H1 (cell line): ENCODE measurements at regions not wholly inside any gene's neighbourhood (a gene's known extent, or its start where the extent isn't known, plus 50 kb on each side); places are given as distances from the start of the nearest gene placed in this dataset.
A peak's percentile ranks its signal among the peaks of the same experiment; 100 is the strongest.

Experiments used
- CTCF ChIA-PET: fragments of 300-600 bp; sonication (Branson Sonifier 250); formaldehyde crosslinking; loops from one replicate; lab custom pipeline; 2021; ENCODE audit not compliant: partially characterized antibody; lab: Charles Lee
- POLR2A ChIA-PET: fragments of 300-600 bp; sonication (Branson Sonifier 250); formaldehyde crosslinking; loops from one replicate; lab custom pipeline; 2021; ENCODE audit warnings: inconsistent platforms; ENCODE audit not compliant: partially characterized antibody; lab: Charles Lee
- DNase-seq, 2 experiments: peaks; one replicate each; pipeline versions ENCODE4 v3.0.0 to v3.0.0-alpha.2; 2010 to 2022; ENCODE audit warnings: low spot score in 2 of 2, low read depth in 1 of 2, mixed read lengths in 1 of 2
- FAIRE-seq: peaks from 2 replicates; lab custom pipeline; 2011; peaks lifted over from hg19 to GRCh38; lab: Jason Lieb, UNC
- H2AFZ ChIP-seq: 2 replicates; pipeline ENCODE4 v1.8.1; 2012; ENCODE audit warnings: low read length, inconsistent platforms
- H2AK5ac ChIP-seq: 2 replicates; pipeline ENCODE4 v1.6.1; 2013; ENCODE audit warnings: low read depth, low read length
- H2BK120ac ChIP-seq: replicated peaks from 2 replicates; pipeline ENCODE3; 2013; ENCODE audit warnings: low read depth, low read length, inconsistent platforms
- H2BK12ac ChIP-seq: 2 replicates; pipeline ENCODE4 v1.6.1; 2013; ENCODE audit warnings: low read depth, low read length
- H2BK15ac ChIP-seq: 2 replicates; pipeline ENCODE4 v1.6.1; 2013; ENCODE audit warnings: low read length
- H2BK20ac ChIP-seq: 2 replicates; pipeline ENCODE4 v1.6.1; 2013; ENCODE audit warnings: low read length
- H2BK5ac ChIP-seq: 2 replicates; pipeline ENCODE4 v1.6.1; 2013; ENCODE audit warnings: low read depth, low read length
- H3K14ac ChIP-seq: 2 replicates; pipeline ENCODE4 v1.6.1; 2013; ENCODE audit warnings: inconsistent platforms; ENCODE audit not compliant: insufficient read length
- H3K18ac ChIP-seq: 2 replicates; pipeline ENCODE4 v1.6.1; 2013; ENCODE audit warnings: low read length; ENCODE audit errors: extremely low read depth
- H3K23ac ChIP-seq: 2 replicates; pipeline ENCODE4 v1.6.1; 2013; ENCODE audit warnings: inconsistent platforms; ENCODE audit not compliant: insufficient read length
- H3K23me2 ChIP-seq: 2 replicates; pipeline ENCODE4 v1.6.1; 2013; ENCODE audit warnings: low read depth, low read length
- H3K27ac ChIP-seq: 2 replicates; pipeline ENCODE4 v1.6.1; 2011; ENCODE audit warnings: low read depth, low read length, inconsistent platforms
- H3K27me3 ChIP-seq, 4 experiments: replicated peaks in 1 of 4; 1 replicate in 1 of 4; 2 replicates in 3 of 4; pipeline versions ENCODE4 v1.6.1 to v1.8.1; 2011 to 2013; ENCODE audit warnings: low read length in 3 of 4, mild to moderate bottlenecking in 3 of 4, inconsistent platforms in 2 of 4, mixed read lengths in 2 of 4, moderate library complexity in 1 of 4; ENCODE audit not compliant: control insufficient read depth in 3 of 4, insufficient read depth in 3 of 4; ENCODE audit errors: extremely low read depth in 1 of 4
- H3K36me3 ChIP-seq, 4 experiments: 2 replicates each; pipeline versions ENCODE4 v1.6.1 to v1.8.1; 2011 to 2013; ENCODE audit warnings: mild to moderate bottlenecking in 4 of 4, low read length in 3 of 4, moderate library complexity in 2 of 4, control low read depth in 1 of 4, inconsistent platforms in 1 of 4; ENCODE audit not compliant: insufficient read depth in 4 of 4, control insufficient read depth in 2 of 4
- H3K4ac ChIP-seq: replicated peaks from 2 replicates; pipeline ENCODE3; 2013; ENCODE audit warnings: low read length, low read depth, mixed read lengths, inconsistent platforms; ENCODE audit not compliant: insufficient read length
- H3K4me1 ChIP-seq, 4 experiments: replicated peaks in 1 of 4; 1 replicate in 1 of 4; 2 replicates in 3 of 4; pipeline versions ENCODE4 v1.6.1 to v1.8.1; 2011 to 2013; ENCODE audit warnings: low read length in 3 of 4, inconsistent platforms in 2 of 4, mixed read lengths in 1 of 4; ENCODE audit not compliant: insufficient read depth in 4 of 4, control insufficient read depth in 3 of 4
- H3K4me2 ChIP-seq, 2 experiments: 2 replicates each; pipeline versions ENCODE4 v1.6.1 to v1.8.1; 2011 to 2013; ENCODE audit warnings: low read depth in 2 of 2, low read length in 2 of 2, control low read depth in 1 of 2, inconsistent platforms in 1 of 2, mild to moderate bottlenecking in 1 of 2; ENCODE audit not compliant: insufficient read depth in 1 of 2
- H3K4me3 ChIP-seq, 4 experiments: fragments of 200-600, 300-600 bp in 1 of 4; sonication (generic), shearing (Covaris generic), sonication (Bioruptor Twin) in 1 of 4; 2 replicates each; pipeline versions ENCODE4 v1.5.1 to v1.8.1; 2011 to 2016; ENCODE audit warnings: low read length in 4 of 4, low read depth in 3 of 4, control low read depth in 2 of 4, inconsistent platforms in 2 of 4, mild to moderate bottlenecking in 2 of 4, mixed read lengths in 1 of 4, moderate library complexity in 1 of 4; ENCODE audit not compliant: insufficient read depth in 2 of 4; ENCODE audit errors: extremely low read depth in 1 of 4
- H3K56ac ChIP-seq: replicated peaks from 2 replicates; pipeline ENCODE3; 2013; ENCODE audit warnings: low read depth, mild to moderate bottlenecking, mixed read lengths, low read length, inconsistent platforms; ENCODE audit not compliant: insufficient read length
- H3K79me1 ChIP-seq: 2 replicates; pipeline ENCODE4 v1.6.1; 2013; ENCODE audit warnings: low read depth, low read length, control low read depth
- H3K79me2 ChIP-seq, 2 experiments: 2 replicates each; pipeline versions ENCODE4 v1.6.1 to v1.8.1; 2012 to 2013; ENCODE audit warnings: low read length in 2 of 2, mild to moderate bottlenecking in 2 of 2, inconsistent platforms in 1 of 2; ENCODE audit not compliant: insufficient read depth in 2 of 2, control insufficient read depth in 1 of 2
- H3K9ac ChIP-seq, 4 experiments: replicated peaks in 1 of 4; 1 replicate in 1 of 4; 2 replicates in 3 of 4; pipeline versions ENCODE4 v1.6.1 to v1.8.1; 2011 to 2013; ENCODE audit warnings: low read depth in 3 of 4, low read length in 3 of 4, control low read depth in 2 of 4, mild to moderate bottlenecking in 2 of 4, moderate library complexity in 2 of 4, inconsistent platforms in 1 of 4; ENCODE audit errors: extremely low read depth in 1 of 4
- H3K9me3 ChIP-seq, 2 experiments: 2 replicates each; pipeline versions ENCODE4 v1.6.1 to v1.8.1; 2012 to 2013; ENCODE audit warnings: mild to moderate bottlenecking in 2 of 2, moderate library complexity in 2 of 2, control low read depth in 1 of 2, inconsistent platforms in 1 of 2, low read depth in 1 of 2, low read length in 1 of 2, mixed read lengths in 1 of 2; ENCODE audit not compliant: insufficient read depth in 2 of 2
- H4K20me1 ChIP-seq, 2 experiments: replicated peaks in 1 of 2; 2 replicates each; pipeline versions ENCODE3 to v1.8.1; 2011 to 2013; ENCODE audit warnings: inconsistent platforms in 2 of 2, low read length in 2 of 2, mild to moderate bottlenecking in 1 of 2; ENCODE audit not compliant: insufficient read depth in 2 of 2, control insufficient read depth in 1 of 2
- H4K5ac ChIP-seq: 2 replicates; pipeline ENCODE4 v1.6.1; 2013; ENCODE audit warnings: low read length, low read depth, mixed read lengths, inconsistent platforms; ENCODE audit not compliant: insufficient read length
- H4K8ac ChIP-seq: 2 replicates; pipeline ENCODE4 v1.8.0; 2013; ENCODE audit warnings: mild to moderate bottlenecking, moderate library complexity, low read length, inconsistent platforms; ENCODE audit not compliant: insufficient read depth; ENCODE audit errors: extremely low read depth
- H4K91ac ChIP-seq: replicated peaks from 2 replicates; pipeline ENCODE3; 2013; ENCODE audit warnings: low read length, mixed read lengths, inconsistent platforms; ENCODE audit not compliant: insufficient read length
- RAD21 ChIP-seq, 2 experiments: IDR thresholded peaks in 1 of 2; conservative IDR thresholded peaks in 1 of 2; 2 replicates each; pipeline ENCODE4 v1.6.1; 2011; ENCODE audit warnings: low read depth in 2 of 2, low read length in 2 of 2, improper control_type of control experiment in 1 of 2, inconsistent platforms in 1 of 2, mild to moderate bottlenecking in 1 of 2, moderate library complexity in 1 of 2
- SUZ12 ChIP-seq: fragments of 200-600 bp; sonication (generic); IDR thresholded peaks from 2 replicates; pipeline ENCODE4 v1.6.1; 2012; ENCODE audit warnings: mild to moderate bottlenecking, inconsistent platforms, low read length, moderate library complexity, mixed read lengths
- whole genome bisulfite sequencing, 2 experiments: shearing (Covaris generic) in 1 of 2; methylation state at CpG; one replicate each; pipeline versions ENCODE4 v1.1.6 to v1.1.7; 2013 to 2015; ENCODE audit warnings: low lambda C conversion rate in 2 of 2, mixed read lengths in 2 of 2, inconsistent platforms in 1 of 2, low coverage in 1 of 2, missing lambda C conversion rate in 1 of 2; ENCODE audit not compliant: insufficient replicate concordance in 2 of 2, insufficient coverage in 1 of 2, insufficient read length in 1 of 2; ENCODE audit errors: extremely low coverage in 1 of 2, missing lambda C conversion rate in 1 of 2; 5-methylcytosine and 5-hydroxymethylcytosine counted together

DNA sequence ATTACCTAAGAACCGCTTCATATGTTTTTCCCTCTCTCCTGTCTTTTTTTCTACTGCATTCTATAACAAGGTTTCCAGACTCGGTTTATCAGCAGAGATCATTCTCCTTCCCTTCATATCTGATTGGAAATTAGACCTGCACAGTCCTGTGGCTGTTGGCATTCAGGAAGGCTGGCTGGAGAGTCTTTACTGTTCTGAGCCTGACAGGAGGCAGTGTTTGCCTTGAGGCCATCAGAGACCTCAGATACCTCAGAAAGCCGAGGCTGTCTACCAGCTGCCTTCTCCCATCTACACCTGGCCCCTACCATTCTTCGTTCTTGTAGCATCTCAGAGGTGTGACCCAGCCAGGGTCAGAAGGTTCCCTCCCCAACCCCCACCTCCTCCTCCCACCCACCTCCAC, 182.0 kb downstream of the CAND1 start:
- H2BK120ac ChIP-seq: no peak overlapping the region
- no peak overlapping the region for H3K4me2 ChIP-seq
- WGBS, 2 experiments: 79% methylated on average over 4 of the region's 4 CpGs; no CpG with 5 or more reads in 1 of the 2 experiments
- H2BK12ac ChIP-seq: no peak overlapping the region
- DNase-seq (no peak), FAIRE-seq (no peak)
- H3K27ac ChIP-seq: no peak overlapping the region
- H3K23me2 ChIP-seq: no peaks in the 10 kb centered on the region
- peak; percentile 15 to 39; a peak in 2 of 4 replicates for TF ChIP-seq RAD21 (IDR thresholded peaks at IDR 0.05 in 1 of 2, conservative IDR thresholded peaks at IDR 0.05 in 1 of 2; ENCODE audit: low read depth in 2 of 2, low read length in 2 of 2)
- no peak for TF ChIP-seq SUZ12
- H3K27me3 ChIP-seq: no peaks in the 10 kb centered on the region
- H3K9ac ChIP-seq: no peak overlapping the region
- H2BK20ac ChIP-seq: no peak overlapping the region
- H3K56ac ChIP-seq: no peak overlapping the region
- H3K23ac ChIP-seq: no peak overlapping the region
- H3K18ac ChIP-seq: no peak overlapping the region
- no peaks in the 10 kb centered on the region for H3K9me3 ChIP-seq
- no peak overlapping the region for H3K4me3 ChIP-seq
- H3K79me1 ChIP-seq: no peaks in the 10 kb centered on the region
- H4K5ac ChIP-seq: no peak overlapping the region
- no peak overlapping the region for H3K4ac ChIP-seq
- no peak overlapping the region for H3K14ac ChIP-seq
- H4K20me1 ChIP-seq: no peaks in the 10 kb centered on the region
- no peak overlapping the region for H2BK5ac ChIP-seq
- H4K91ac ChIP-seq: no peak overlapping the region
- no peak overlapping the region for H2BK15ac ChIP-seq
- H3K36me3 ChIP-seq: no peaks in the 10 kb centered on the region
- POLR2A ChIA-PET: no interaction called here
- no peak overlapping the region for H4K8ac ChIP-seq
- no peak overlapping the region for H2AK5ac ChIP-seq
- H2AFZ ChIP-seq: no peak overlapping the region
- CTCF ChIA-PET: interaction anchor here (0.5 to 3.6 kb wide), 7 partner anchors 10 to 227 kb away, joined by 3 to 22 read pairs (median 3); no protein-coding TSS in a partner anchor
- no peaks in the 10 kb centered on the region for H3K4me1 ChIP-seq
- H3K79me2 ChIP-seq: no peaks in the 10 kb centered on the region
